Pancreas (tissue), 10 donors: ENCODE measurements at regions not wholly inside any gene's neighbourhood (a gene's known extent, or its start where the extent isn't known, plus 50 kb on each side); places are given as distances from the start of the nearest gene placed in this dataset.

Experiments used
- ATAC-seq, 4 donors: fragments of 200-7000 bp; cut with Tn5 transposase; one replicate each; pipeline versions ENCODE4 v1.8.0 to v1.9.1; 2020; ENCODE audit warnings: mild to moderate bottlenecking in 4 of 4, moderate library complexity in 4 of 4
- DNase-seq, 6 donors: peaks; one replicate each; pipeline ENCODE4 v3.0.0-alpha.2; 2020
- FAIRE-seq: peaks from 2 replicates; lab custom pipeline; 2012; peaks lifted over from hg19 to GRCh38; lab: Jason Lieb, UNC
- H3K27ac ChIP-seq, 4 donors: fragments of 200-600 bp; sonication (generic); 1 replicate in 3 of 4; 2 replicates in 1 of 4; pipeline versions ENCODE4 v1.5.0 to v1.8.0; 2020
- H3K27me3 ChIP-seq, 4 donors: fragments of 200-600 bp; one replicate each; pipeline ENCODE4 v1.8.0; 2021
- H3K36me3 ChIP-seq, 3 donors: fragments of 200-600 bp; sonication (generic) in 1 of 3; one replicate each; pipeline versions ENCODE4 v1.5.0 to v1.8.0; 2020 to 2021
- H3K4me1 ChIP-seq, 3 donors: fragments of 200-600 bp; one replicate each; pipeline ENCODE4 v1.8.0; 2021
- H3K4me3 ChIP-seq, 4 donors: fragments of 200-600 bp; sonication (generic) in 2 of 4; one replicate each; pipeline versions ENCODE4 v1.5.0 to v1.8.0; 2020 to 2021
- H3K9me3 ChIP-seq, 4 donors: fragments of 200-600 bp; one replicate each; pipeline ENCODE4 v1.8.0; 2021
- WGBS, 2 donors: extraction: QIAGEN DNeasy Blood & Tissue Kit; methylation state at CpG; one replicate each; pipeline ENCODE4 v1.1.7; 2013; 5-methylcytosine and 5-hydroxymethylcytosine counted together
- intact Hi-C, 3 donors: fragments of 100-400 bp; cut with DNase I; formaldehyde crosslinking; loops; one replicate each; pipeline versions ENCODE4 v1.11.1 to v1.14.2; 2022
- TF ChIP-seq, protein P1 (sequence below), 4 donors: fragments of 200-600 bp; sonication (generic) in 3 of 4; IDR thresholded peaks; one replicate each; pipeline versions ENCODE4 v1.5.0 to v1.8.0; 2021; ENCODE audit warnings: antibody characterized with exemption in 4 of 4
- donor health status: healthy with polysubstance abuse.
- donor health status: DM: no; HTN: no; CAD: no; lungs with moderate emphysema.
- donor health status: DM: no; HTN: no; CAD: no.
- donor health status: control.
- donor health status: control.
- donor health status: Bipolar disorder and iron deficiency.
- donor health status: DM: yes; HTN: yes; CAD: no.
- donor health status: DM: no; HTN: no; CAD: no.
- donor health status: DM: no; HTN: no; CAD: no.
- donor health status: DM: yes; HTN: yes; CAD: no.

DNA sequence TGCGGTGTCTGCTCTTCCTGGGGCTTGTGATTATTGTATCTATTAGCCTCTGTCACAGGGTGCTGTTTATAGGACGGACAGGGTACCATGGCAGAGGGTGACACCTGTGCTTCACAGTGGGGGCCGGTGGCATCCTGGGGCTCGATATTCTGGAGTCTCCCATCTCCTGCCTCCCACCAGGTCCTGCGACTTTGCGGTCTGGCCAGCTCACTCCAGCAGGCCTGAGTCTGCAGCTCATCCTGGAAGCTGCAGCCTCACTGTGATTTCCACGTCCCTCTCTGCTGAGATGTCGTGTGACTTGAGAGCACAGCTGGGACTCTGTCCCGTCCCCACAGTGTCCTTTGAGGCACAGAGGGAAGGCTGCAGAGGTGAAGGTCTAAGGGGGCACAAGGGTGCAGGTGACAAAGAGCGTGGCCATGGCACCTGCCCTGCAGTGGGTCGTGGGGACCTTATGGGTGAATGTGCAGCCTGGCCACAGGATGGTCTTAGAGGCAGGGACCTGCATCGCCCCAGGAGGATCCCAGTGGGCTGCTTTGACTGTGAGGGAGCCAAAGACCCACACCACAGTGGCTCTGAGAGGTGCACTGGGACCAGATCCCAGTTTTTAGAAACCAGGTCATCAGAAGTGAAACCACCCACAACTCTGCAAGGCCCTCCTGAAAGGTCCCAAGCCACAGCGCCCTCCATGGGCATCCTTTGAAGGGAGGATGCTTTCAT lies 172.8 kb downstream of the KLF13 start:
- Histone ChIP-seq H3K27ac (no peak overlapping the region), H3K4me1 (no peaks in the 10 kb centered on the region), H3K27me3 (no peaks in the 10 kb centered on the region), H3K9me3 (no peaks in the 10 kb centered on the region), H3K36me3 (no peaks in the 10 kb centered on the region), H3K4me3 (no peak overlapping the region)
- no peak for DNase-seq
- intact Hi-C loops = no loop called here
- WGBS, 2 donors = 81 to 91% methylated on average over 13 of the region's 13 CpGs
- no peak for FAIRE-seq
- ATAC-seq = no peak
- TF ChIP-seq, protein P1, sequence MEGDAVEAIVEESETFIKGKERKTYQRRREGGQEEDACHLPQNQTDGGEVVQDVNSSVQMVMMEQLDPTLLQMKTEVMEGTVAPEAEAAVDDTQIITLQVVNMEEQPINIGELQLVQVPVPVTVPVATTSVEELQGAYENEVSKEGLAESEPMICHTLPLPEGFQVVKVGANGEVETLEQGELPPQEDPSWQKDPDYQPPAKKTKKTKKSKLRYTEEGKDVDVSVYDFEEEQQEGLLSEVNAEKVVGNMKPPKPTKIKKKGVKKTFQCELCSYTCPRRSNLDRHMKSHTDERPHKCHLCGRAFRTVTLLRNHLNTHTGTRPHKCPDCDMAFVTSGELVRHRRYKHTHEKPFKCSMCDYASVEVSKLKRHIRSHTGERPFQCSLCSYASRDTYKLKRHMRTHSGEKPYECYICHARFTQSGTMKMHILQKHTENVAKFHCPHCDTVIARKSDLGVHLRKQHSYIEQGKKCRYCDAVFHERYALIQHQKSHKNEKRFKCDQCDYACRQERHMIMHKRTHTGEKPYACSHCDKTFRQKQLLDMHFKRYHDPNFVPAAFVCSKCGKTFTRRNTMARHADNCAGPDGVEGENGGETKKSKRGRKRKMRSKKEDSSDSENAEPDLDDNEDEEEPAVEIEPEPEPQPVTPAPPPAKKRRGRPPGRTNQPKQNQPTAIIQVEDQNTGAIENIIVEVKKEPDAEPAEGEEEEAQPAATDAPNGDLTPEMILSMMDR (IDR thresholded peaks at IDR 0.05) = no peak

DNA sequence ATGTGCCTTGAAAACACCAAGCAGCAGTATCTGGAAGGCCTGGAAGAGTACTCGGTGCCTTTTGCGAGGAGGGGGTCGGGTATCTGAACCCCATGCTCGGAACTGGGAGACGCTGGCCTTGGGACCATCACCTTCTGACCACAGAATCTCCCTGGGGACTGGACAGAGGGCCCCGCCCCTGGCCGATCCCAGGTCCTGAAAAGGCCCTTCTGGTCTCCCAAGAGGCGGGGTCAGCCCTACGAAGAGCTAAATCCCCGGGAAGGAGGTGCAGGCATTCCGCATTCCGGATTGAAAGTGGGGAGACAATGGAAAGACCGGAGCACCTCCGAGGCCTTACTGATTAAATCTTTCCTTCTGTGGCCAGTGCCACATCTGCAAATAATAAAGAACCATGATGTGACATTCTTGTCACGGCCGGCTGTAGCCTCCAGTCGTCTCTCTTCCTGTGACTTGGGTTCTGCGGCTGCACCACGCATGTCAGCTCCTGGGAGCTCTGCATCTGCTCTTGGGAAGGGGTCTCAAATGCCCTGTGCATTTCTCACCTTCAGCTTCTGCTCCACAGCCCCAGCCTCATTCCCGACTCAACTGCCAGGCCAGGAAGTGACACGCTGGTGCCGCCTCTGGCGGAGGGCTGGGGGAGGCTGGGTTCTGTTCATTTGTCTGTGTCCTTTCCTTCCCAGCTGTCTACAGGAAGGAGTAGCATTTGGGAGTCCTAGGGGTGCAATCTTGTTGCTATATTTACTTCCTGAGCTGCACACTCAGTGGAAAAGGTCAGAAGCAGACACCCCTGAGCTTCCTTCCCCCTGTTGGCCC lies 173.5 kb downstream of the KLF13 start:
- FAIRE-seq = no peak
- no peaks in the 10 kb centered on the region for H3K36me3 ChIP-seq
- ATAC-seq = no peak
- no peaks in the 10 kb centered on the region for H3K4me1 ChIP-seq
- TF ChIP-seq, protein P1 (IDR thresholded peaks at IDR 0.05) = no peak
- H3K27ac ChIP-seq = no peak overlapping the region
- intact Hi-C loops = no loop called here
- no peak overlapping the region for H3K4me3 ChIP-seq
- no peak for DNase-seq
- H3K27me3 ChIP-seq = no peaks in the 10 kb centered on the region
- H3K9me3 ChIP-seq = no peaks in the 10 kb centered on the region
- WGBS, 2 donors = 87% methylated on average over 21 to 23 of the region's 23 CpGs

DNA sequence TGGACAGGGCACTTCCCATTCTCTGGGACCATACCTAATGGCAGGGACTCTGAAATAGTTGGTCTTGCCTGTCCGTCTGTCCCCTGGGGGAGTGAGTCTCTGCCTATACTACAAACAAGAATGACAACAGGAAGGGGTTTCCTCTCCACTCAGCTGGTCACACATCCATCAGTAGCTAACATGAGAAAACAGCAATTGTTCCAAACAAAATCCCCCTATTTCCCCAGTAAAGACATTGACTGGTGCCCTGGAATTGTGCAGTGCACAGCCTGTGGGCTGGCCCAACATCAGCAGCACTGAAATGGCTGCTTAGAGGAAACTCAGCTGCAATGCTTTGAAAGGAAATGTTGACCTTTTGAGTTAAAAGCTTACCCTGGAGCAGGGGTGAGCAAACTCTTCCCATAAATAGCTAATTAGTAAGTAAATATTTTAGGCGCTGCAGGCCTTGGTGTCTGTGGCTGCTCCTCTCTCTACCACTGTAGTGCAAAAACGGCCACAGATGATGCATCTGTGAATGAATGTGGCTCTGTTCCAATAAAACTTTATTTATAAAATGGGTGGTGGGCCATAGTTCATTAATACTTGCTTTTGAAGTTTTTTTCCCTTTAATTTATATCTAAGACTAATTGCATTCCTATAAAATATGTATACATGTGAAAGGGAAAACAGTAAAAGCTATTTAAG lies 174.3 kb downstream of the KLF13 start:
- Histone ChIP-seq H3K27me3 (no peaks in the 10 kb centered on the region), H3K27ac (no peak overlapping the region), H3K4me1 (no peaks in the 10 kb centered on the region), H3K36me3 (no peaks in the 10 kb centered on the region), H3K4me3 (no peak overlapping the region), H3K9me3 (no peaks in the 10 kb centered on the region)
- intact Hi-C loops = no loop called here
- 70 to 73% methylated on average over 3 of the region's 3 CpGs for WGBS, 2 donors
- DNase-seq (no peak), FAIRE-seq (no peak), ATAC-seq (no peak)
- TF ChIP-seq, protein P1 (IDR thresholded peaks at IDR 0.05) = no peak

DNA sequence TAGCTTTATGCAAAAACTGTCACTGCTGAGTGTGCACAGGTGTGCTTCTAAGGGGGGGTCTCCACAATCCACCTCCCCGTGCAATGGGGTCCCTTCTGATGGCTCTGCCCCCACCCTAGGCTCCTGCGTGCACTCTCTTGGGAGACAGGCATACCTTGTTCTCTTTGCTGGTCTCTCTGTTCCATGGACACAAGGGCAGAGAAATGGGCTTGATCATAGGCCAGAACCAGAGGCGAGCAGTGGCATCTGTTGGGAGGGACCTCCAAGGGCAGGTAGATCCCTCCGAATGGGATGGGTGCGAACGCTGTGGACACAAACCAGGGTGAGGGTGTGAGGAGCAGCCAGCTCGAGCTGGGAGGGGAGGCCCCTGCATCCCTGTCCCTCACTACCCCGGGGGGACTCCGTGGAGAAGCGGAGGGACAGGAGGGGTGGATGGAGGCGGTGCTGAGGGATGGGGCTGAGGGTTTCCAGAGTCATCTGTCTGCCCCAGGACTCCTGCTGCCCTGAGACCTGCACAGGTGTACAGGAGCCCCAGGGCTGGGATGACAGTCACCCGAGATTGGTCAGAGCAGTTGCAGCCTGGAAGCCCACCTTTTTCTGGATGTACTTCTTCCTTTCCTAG lies 175.0 kb downstream of the KLF13 start:
- H3K27me3 ChIP-seq = no peaks in the 10 kb centered on the region
- WGBS, 2 donors = 91 to 94% methylated on average over 12 of the region's 12 CpGs
- DNase-seq (no peak), FAIRE-seq (no peak), ATAC-seq (no peak)
- TF ChIP-seq, protein P1 (IDR thresholded peaks at IDR 0.05) = no peak
- H3K9me3 ChIP-seq = no peaks in the 10 kb centered on the region
- intact Hi-C loops = no loop called here
- no peak overlapping the region for H3K27ac ChIP-seq
- H3K36me3 ChIP-seq = no peaks in the 10 kb centered on the region
- H3K4me1 ChIP-seq = no peaks in the 10 kb centered on the region
- no peak overlapping the region for H3K4me3 ChIP-seq
